Colonic mucosa (tissue), 4 donors: ENCODE measurements at regions not wholly inside any gene's neighbourhood (a gene's known extent, or its start where the extent isn't known, plus 50 kb on each side); places are given as distances from the start of the nearest gene placed in this dataset.
A peak's percentile ranks its signal among the peaks of the same experiment; 100 is the strongest.

Source experiments
- DNase-seq: peaks from one replicate; pipeline ENCODE4 v3.0.0-alpha.2; 2020
- H3K27ac ChIP-seq: fragments of 200-600 bp; one replicate; pipeline ENCODE4 v1.8.0; 2021
- H3K27me3 ChIP-seq: fragments of 200-600 bp; one replicate; pipeline ENCODE4 v1.8.0; 2021
- H3K36me3 ChIP-seq: fragments of 200-600 bp; one replicate; pipeline ENCODE4 v1.8.0; 2021
- H3K4me1 ChIP-seq: fragments of 200-600 bp; one replicate; pipeline ENCODE4 v1.8.0; 2021; ENCODE audit warnings: mild to moderate bottlenecking
- H3K4me3 ChIP-seq: fragments of 200-600 bp; one replicate; pipeline ENCODE4 v1.8.0; 2021
- H3K9ac ChIP-seq, 2 donors: one replicate each; pipeline ENCODE4 v1.7.0; 2013; ENCODE audit warnings: control low read depth in 2 of 2, low read depth in 2 of 2, low read length in 2 of 2
- H3K9me3 ChIP-seq: fragments of 200-600 bp; one replicate; pipeline ENCODE4 v1.8.0; 2021
- CTCF ChIP-seq: fragments of 200-600 bp; IDR thresholded peaks from one replicate; pipeline ENCODE4 v1.8.0; 2022; ENCODE audit warnings: antibody characterized with exemption, mild to moderate bottlenecking
- intact Hi-C: fragments of 100-400 bp; cut with DNase I; formaldehyde crosslinking; loops from one replicate; pipeline ENCODE4 v1.14.1; 2022
- donor health status: healthy.
- donor health status: DM: no; HTN: no; CAD: no.
- donor health status: DM: no; HTN: no; CAD: no.

GRCh38 chr2:223475901-223476300 lies 126.3 kb downstream of the SCG2 start:
- Histone ChIP-seq H3K27me3 (no peaks in the 10 kb centered on the region), H3K36me3 (no peaks in the 10 kb centered on the region), H3K4me3 (no peak overlapping the region), H3K4me1 (no peaks in the 10 kb centered on the region), H3K27ac (no peak overlapping the region), H3K9me3 (no peaks in the 10 kb centered on the region), H3K9ac (no peak overlapping the region)
- intact Hi-C loops: no loop called here
- no peak for TF ChIP-seq CTCF
- no peak for DNase-seq

GRCh38 chr2:223477318-223477717 lies 124.8 kb downstream of the SCG2 start:
- TF ChIP-seq CTCF: no peak
- H3K27me3 ChIP-seq: no peaks in the 10 kb centered on the region
- H3K9ac ChIP-seq: no peak overlapping the region
- H3K4me3 ChIP-seq: no peak overlapping the region
- no peak overlapping the region for H3K27ac ChIP-seq
- intact Hi-C loops: no loop called here
- H3K9me3 ChIP-seq: no peaks in the 10 kb centered on the region
- H3K36me3 ChIP-seq: no peaks in the 10 kb centered on the region
- H3K4me1 ChIP-seq: no peaks in the 10 kb centered on the region
- DNase-seq: no peak

GRCh38 chr2:223481486-223481885 lies 120.7 kb downstream of the SCG2 start:
- no peak overlapping the region for H3K4me3 ChIP-seq
- no peak for DNase-seq
- no peaks in the 10 kb centered on the region for H3K27me3 ChIP-seq
- no peaks in the 10 kb centered on the region for H3K4me1 ChIP-seq
- intact Hi-C loops: no loop called here
- no peaks in the 10 kb centered on the region for H3K9me3 ChIP-seq
- TF ChIP-seq CTCF: no peak
- peak overlapping the region in 1 of 2 donors; percentile 12 for H3K9ac ChIP-seq
- no peaks in the 10 kb centered on the region for H3K36me3 ChIP-seq
- H3K27ac ChIP-seq: no peak overlapping the region

- no peak overlapping the region for H3K27ac ChIP-seq
- H3K4me1 ChIP-seq: no peaks in the 10 kb centered on the region
- TF ChIP-seq CTCF: no peak
- DNase-seq: no peak
- no peaks in the 10 kb centered on the region for H3K9me3 ChIP-seq
- H3K9ac ChIP-seq: no peak overlapping the region
- H3K4me3 ChIP-seq: no peak overlapping the region
- H3K27me3 ChIP-seq: no peaks in the 10 kb centered on the region
- intact Hi-C loops: no loop called here
- no peaks in the 10 kb centered on the region for H3K36me3 ChIP-seq
Observed at GRCh38 chr2:223486751-223487150, 115.4 kb downstream of the SCG2 start.

- H3K9me3 ChIP-seq: no peaks in the 10 kb centered on the region
- intact Hi-C loops: no loop called here
- no peaks in the 10 kb centered on the region for H3K27me3 ChIP-seq
- H3K4me3 ChIP-seq: no peak overlapping the region
- H3K4me1 ChIP-seq: no peaks in the 10 kb centered on the region
- TF ChIP-seq CTCF: no peak
- no peak overlapping the region for H3K27ac ChIP-seq
- H3K36me3 ChIP-seq: no peaks in the 10 kb centered on the region
- H3K9ac ChIP-seq: no peak overlapping the region
- no peak for DNase-seq
Observed at GRCh38 chr2:223487214-223487846, 114.8 kb downstream of the SCG2 start.
